HFF-Myc (cell line): ENCODE measurements at regions not wholly inside any gene's neighbourhood (a gene's known extent, or its start where the extent isn't known, plus 50 kb on each side); places are given as distances from the start of the nearest gene placed in this dataset.

Experiments
- DNase-seq: peaks from one replicate; pipeline ENCODE4 v3.0.0-alpha.2; 2011; ENCODE audit warnings: low read depth; ENCODE audit errors: extremely low read depth
- H3K4me3 ChIP-seq: replicated peaks from 2 replicates; pipeline ENCODE4 v1.5.1; 2011; ENCODE audit warnings: low read depth, mild to moderate bottlenecking, control low read depth, low read length
- TF ChIP-seq, protein P1 (sequence below): IDR thresholded peaks from 2 replicates; pipeline ENCODE4 v1.5.1; 2012; ENCODE audit warnings: mild to moderate bottlenecking, low read depth, low read length, control low read depth; ENCODE audit errors: missing control alignments

DNA sequence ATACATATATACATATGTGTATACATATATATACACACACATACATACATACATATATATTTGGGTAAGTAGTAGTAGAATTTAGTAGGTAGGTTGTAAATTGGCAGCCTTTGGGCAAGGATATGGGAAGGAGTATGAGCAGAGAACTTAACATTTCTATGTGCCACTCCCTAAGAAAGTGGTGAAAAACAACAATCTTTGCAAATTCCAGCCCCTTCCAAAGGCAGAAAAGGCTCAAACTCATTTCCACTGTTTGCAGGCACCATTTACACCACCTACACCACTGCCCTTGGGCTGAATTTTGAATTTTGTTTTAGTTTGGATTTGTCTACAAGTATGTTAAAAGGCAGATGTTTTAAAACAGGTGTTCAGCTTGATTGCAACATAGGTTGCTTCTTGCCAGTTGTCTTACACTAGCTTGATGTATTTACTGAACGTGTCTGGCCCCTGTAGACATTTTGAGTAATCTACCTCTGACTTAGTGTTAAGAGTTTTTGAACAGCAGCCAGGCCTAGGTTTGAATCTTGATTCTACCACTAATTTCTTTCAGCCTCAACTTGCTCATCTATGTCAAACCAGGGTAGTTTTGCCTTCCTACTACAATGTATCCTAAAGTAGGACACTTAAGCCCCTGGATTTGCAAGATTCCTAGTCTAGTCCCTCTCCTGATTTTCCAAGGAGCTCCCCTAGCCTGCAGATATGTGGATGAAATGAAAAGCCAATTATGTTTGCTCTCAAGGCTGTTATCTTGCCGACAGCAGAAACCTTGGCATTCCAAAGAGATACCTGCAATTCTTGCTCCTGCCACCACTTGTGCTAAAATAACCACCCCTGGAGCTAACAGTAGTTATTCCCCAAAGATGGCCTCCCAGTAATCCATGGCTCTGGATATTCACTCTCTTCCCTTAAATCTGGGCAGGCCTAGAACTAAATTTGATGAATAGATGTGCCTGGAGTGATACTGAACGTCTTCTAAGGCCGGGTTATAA, 156.2 kb upstream of the SLC44A1 start:
- no peak overlapping the region for H3K4me3 ChIP-seq
- no peak for DNase-seq
- TF ChIP-seq, protein P1, sequence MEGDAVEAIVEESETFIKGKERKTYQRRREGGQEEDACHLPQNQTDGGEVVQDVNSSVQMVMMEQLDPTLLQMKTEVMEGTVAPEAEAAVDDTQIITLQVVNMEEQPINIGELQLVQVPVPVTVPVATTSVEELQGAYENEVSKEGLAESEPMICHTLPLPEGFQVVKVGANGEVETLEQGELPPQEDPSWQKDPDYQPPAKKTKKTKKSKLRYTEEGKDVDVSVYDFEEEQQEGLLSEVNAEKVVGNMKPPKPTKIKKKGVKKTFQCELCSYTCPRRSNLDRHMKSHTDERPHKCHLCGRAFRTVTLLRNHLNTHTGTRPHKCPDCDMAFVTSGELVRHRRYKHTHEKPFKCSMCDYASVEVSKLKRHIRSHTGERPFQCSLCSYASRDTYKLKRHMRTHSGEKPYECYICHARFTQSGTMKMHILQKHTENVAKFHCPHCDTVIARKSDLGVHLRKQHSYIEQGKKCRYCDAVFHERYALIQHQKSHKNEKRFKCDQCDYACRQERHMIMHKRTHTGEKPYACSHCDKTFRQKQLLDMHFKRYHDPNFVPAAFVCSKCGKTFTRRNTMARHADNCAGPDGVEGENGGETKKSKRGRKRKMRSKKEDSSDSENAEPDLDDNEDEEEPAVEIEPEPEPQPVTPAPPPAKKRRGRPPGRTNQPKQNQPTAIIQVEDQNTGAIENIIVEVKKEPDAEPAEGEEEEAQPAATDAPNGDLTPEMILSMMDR: no peak

DNA sequence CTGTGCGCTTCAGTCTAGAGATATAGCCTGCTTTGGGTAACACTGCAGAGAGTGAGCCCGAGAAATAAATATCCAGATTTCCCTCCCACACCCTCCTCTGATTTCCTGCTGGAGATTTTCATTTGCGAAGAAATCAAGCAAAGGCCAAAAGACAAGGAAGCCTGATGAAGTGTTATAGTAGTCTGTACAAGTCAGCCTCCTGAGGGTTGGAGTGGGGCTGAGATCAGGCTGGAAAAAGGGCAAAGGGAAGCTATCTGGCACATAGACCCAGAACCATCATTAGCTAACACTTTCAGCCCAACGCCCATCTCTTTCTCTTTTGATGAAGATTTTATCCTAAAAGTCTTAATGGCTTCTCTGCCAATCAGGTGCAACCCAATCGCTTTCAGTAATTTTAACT, 154.6 kb upstream of the SLC44A1 start:
- DNase-seq: no peak
- TF ChIP-seq, protein P1: no peak
- H3K4me3 ChIP-seq: no peak overlapping the region

DNA sequence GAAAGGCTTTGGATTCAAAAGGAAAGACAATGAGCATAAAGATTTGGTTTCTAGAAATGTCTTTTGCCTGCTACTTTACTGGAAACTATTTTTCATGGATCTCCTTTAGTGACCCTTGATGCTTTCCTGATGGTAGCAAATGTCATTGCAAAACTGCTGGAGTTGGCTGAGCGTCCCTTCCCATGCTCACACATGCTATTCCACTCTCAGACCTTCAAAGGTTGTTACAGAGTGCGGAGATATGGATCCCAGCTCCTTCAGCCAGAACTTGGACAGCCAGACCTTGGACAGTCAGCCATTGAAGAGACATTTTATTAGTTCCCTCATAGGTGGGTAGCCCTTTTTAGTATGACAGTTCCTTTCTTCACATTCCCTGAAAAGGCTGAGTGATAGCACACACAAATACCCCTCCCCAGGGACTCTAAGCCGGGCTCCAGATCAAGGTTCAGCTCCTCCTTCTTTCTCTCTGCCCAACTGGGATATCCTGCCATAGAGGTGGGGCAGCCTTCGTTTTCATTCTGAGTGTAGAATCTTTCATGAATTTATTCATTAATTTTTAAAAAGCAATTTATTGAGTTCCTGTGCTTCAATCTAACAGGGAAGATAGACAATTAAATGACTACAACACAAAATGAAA, 153.3 kb upstream of the SLC44A1 start:
- no peak for DNase-seq
- TF ChIP-seq, protein P1: no peak
- H3K4me3 ChIP-seq: no peak overlapping the region

GRCh38 chr9:105093685-105094084, 150.8 kb upstream of the SLC44A1 start:
- TF ChIP-seq, protein P1: no peak
- DNase-seq: no peak
- H3K4me3 ChIP-seq: no peak overlapping the region

- TF ChIP-seq, protein P1: no peak
- no peak for DNase-seq
- H3K4me3 ChIP-seq: no peak overlapping the region
These were observed 146.1 kb upstream of the SLC44A1 start for GRCh38 chr9:105098370-105098769.

- no peak overlapping the region for H3K4me3 ChIP-seq
- no peak for DNase-seq
- TF ChIP-seq, protein P1: no peak
These were observed 140.7 kb upstream of the SLC44A1 start for GRCh38 chr9:105103776-105104175.
